ENCODE measurements at regions not wholly inside any gene's neighbourhood (a gene's known extent, or its start where the extent isn't known, plus 50 kb on each side); places are given as distances from the start of the nearest gene placed in this dataset.

GRCh38 chr3:159616234-159616825 is 372.3 kb upstream of the IL12A start:
- ChIA-PET POLR2A (no interaction called here), CTCF (interaction anchor here (0.6 to 3.4 kb wide), 26 partner anchors 8 to 390 kb away, joined by 3 to 83 read pairs (median 5); no protein-coding TSS in a partner anchor)
- DNase-seq (ENCODE audit: low read depth, low spot score) = no peak
- TF ChIP-seq CTCF (IDR thresholded peaks at IDR 0.05; ENCODE audit: insufficient read depth, low read length, missing control alignments) = peak; percentile 65
- H3K4me3 ChIP-seq (ENCODE audit: low read depth, low read length) = no peak overlapping the region

- POLR2A ChIA-PET = interaction anchor here (1.2 kb wide), 1 partner anchor 114 kb away, joined by 5 read pairs; no protein-coding TSS in a partner anchor
- CTCF ChIA-PET = interaction anchor here (0.6 to 3.8 kb wide), 5 partner anchors 185 to 327 kb away, joined by 3 to 29 read pairs (median 5); no protein-coding TSS in a partner anchor
- DNase-seq (ENCODE audit: low read depth, low spot score) = no peak
Observed at GRCh38 chr3:159619341-159619885, 369.2 kb upstream of the IL12A start.

GRCh38 chr3:159620281-159620680 is 368.4 kb upstream of the IL12A start:
- TF ChIP-seq CTCF (IDR thresholded peaks at IDR 0.05; ENCODE audit: insufficient read depth, low read length, missing control alignments) = no peak
- no peak for DNase-seq (ENCODE audit: low read depth, low spot score)
- POLR2A ChIA-PET = interaction anchor here (1.2 kb wide), 1 partner anchor 113 kb away, joined by 5 read pairs; no protein-coding TSS in a partner anchor
- CTCF ChIA-PET = interaction anchor here (1.0 to 8.8 kb wide), 10 partner anchors 16 to 386 kb away, joined by 3 to 37 read pairs (median 4); no protein-coding TSS in a partner anchor
- H3K4me3 ChIP-seq (ENCODE audit: low read depth, low read length) = no peak overlapping the region

More at GRCh38 chr3:159619341-159619885, 369.2 kb upstream of the IL12A start:
- no peak overlapping the region for H3K4me3 ChIP-seq (ENCODE audit: low read depth, low read length)
- TF ChIP-seq CTCF (IDR thresholded peaks at IDR 0.05; ENCODE audit: insufficient read depth, low read length, missing control alignments) = no peak

GRCh38 chr3:159620873-159621272 is 367.8 kb upstream of the IL12A start:
- TF ChIP-seq CTCF (IDR thresholded peaks at IDR 0.05; ENCODE audit: insufficient read depth, low read length, missing control alignments) = no peak
- DNase-seq (ENCODE audit: low read depth, low spot score) = no peak
- H3K4me3 ChIP-seq (ENCODE audit: low read depth, low read length) = no peak overlapping the region
- ChIA-PET CTCF (interaction anchor here (1.0 to 8.8 kb wide), 12 partner anchors 16 to 385 kb away, joined by 3 to 37 read pairs (median 4); no protein-coding TSS in a partner anchor), POLR2A (interaction anchor here (1.1 to 1.2 kb wide), 2 partner anchors 112 to 776 kb away, joined by 3 to 5 read pairs; no protein-coding TSS in a partner anchor)

GRCh38 chr3:159624616-159625015 is 364.0 kb upstream of the IL12A start:
- TF ChIP-seq CTCF (IDR thresholded peaks at IDR 0.05; ENCODE audit: insufficient read depth, low read length, missing control alignments) = no peak
- POLR2A ChIA-PET = no interaction called here
- CTCF ChIA-PET = interaction anchor here (1.0 to 8.8 kb wide), 4 partner anchors 12 to 192 kb away, joined by 3 to 37 read pairs (median 8); no protein-coding TSS in a partner anchor
- no peak overlapping the region for H3K4me3 ChIP-seq (ENCODE audit: low read depth, low read length)
- DNase-seq (ENCODE audit: low read depth, low spot score) = no peak

- no peak overlapping the region for H3K4me3 ChIP-seq (ENCODE audit: low read depth, low read length)
- no peak for TF ChIP-seq CTCF (IDR thresholded peaks at IDR 0.05; ENCODE audit: insufficient read depth, low read length, missing control alignments)
- no peak for DNase-seq (ENCODE audit: low read depth, low spot score)
- POLR2A ChIA-PET = no interaction called here
- CTCF ChIA-PET = interaction anchor here (1.0 to 8.8 kb wide), 3 partner anchors 11 to 191 kb away, joined by 3 to 37 read pairs (median 12); no protein-coding TSS in a partner anchor
Observed at GRCh38 chr3:159625594-159625993, 363.0 kb upstream of the IL12A start.

All from AG04449 (cell line).